MCF 10A (cell line): ENCODE measurements at regions not wholly inside any gene's neighbourhood (a gene's known extent, or its start where the extent isn't known, plus 50 kb on each side); places are given as distances from the start of the nearest gene placed in this dataset.

ENCODE experiments used
- BruUV-seq: library from RNA; stranded (reverse); fragments of 400-500 nt; replicated peaks from 2 replicates; lab custom pipeline; 2021; lab: Mats Ljungman, UMichigan
- CTCF ChIA-PET: fragments of 300-600 bp; sonication (Branson Sonifier 250); formaldehyde crosslinking; extraction: SDS; loops from one replicate; lab custom pipeline; 2021; ENCODE audit warnings: antibody characterized with exemption, inconsistent platforms; lab: Yijun Ruan, JAX
- POLR2A ChIA-PET: fragments of 300-600, 350-650 bp; sonication (Branson Sonifier 250); formaldehyde crosslinking; extraction: SDS; loops from one replicate; lab custom pipeline; 2020; ENCODE audit warnings: antibody characterized with exemption, inconsistent platforms; lab: Yijun Ruan, JAX
- DNase-seq: peaks from one replicate; pipeline ENCODE4 v3.0.0-alpha.2; 2018; ENCODE audit not compliant: unreplicated experiment
- H3K27ac Mint-ChIP-seq: one replicate; pipeline ENCODE4 v1.8.0; 2022; ENCODE audit warnings: mild to moderate bottlenecking, low read depth, mixed read lengths; ENCODE audit not compliant: unreplicated experiment
- H3K27me3 Mint-ChIP-seq: one replicate; pipeline ENCODE4 v1.8.0; 2022; ENCODE audit warnings: mixed read lengths; ENCODE audit not compliant: insufficient read depth, unreplicated experiment
- H3K36me3 Mint-ChIP-seq: one replicate; pipeline ENCODE4 v1.8.0; 2022; ENCODE audit warnings: mild to moderate bottlenecking, moderate library complexity, mixed read lengths; ENCODE audit not compliant: insufficient read depth, unreplicated experiment
- H3K4me1 Mint-ChIP-seq: one replicate; pipeline ENCODE4 v1.8.0; 2022; ENCODE audit warnings: mixed read lengths; ENCODE audit not compliant: insufficient read depth, unreplicated experiment
- H3K4me3 Mint-ChIP-seq: one replicate; pipeline ENCODE4 v1.8.0; 2022; ENCODE audit warnings: mild to moderate bottlenecking, moderate library complexity, mixed read lengths; ENCODE audit not compliant: unreplicated experiment
- H3K9me3 Mint-ChIP-seq: one replicate; pipeline ENCODE4 v1.8.0; 2022; ENCODE audit warnings: mixed read lengths; ENCODE audit not compliant: unreplicated experiment
- intact Hi-C: fragments of 100-400 bp; cut with micrococcal nuclease; formaldehyde crosslinking; loops from 2 replicates; pipeline ENCODE4 v1.14.1; 2022
- TF ChIP-seq, protein P1 (sequence below): fragments of 200-600 bp; IDR thresholded peaks from one replicate; pipeline ENCODE4 v1.8.0; 2022; ENCODE audit warnings: antibody characterized with exemption, mild to moderate bottlenecking; ENCODE audit not compliant: unreplicated experiment

DNA sequence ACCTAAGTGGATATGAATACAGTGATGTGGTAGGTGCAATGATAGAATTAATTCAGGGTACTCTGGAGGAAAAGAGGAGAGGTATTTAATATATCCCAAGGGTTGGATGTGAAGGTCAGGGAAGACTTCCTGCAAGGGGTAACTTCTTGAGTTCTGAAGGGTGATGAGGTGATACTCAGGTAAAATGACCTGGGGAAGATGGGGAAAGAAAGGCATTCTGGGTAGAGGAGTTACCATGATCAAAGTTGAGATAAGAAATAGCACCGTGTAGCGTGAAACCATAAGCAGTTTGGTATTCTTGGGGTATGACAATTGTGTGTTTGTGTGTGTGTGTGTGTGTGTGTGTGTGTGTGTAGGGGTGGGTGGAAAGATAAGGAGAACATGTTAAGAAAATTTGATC lies 270.4 kb upstream of the LCORL start:
- Mint-ChIP-seq H3K36me3 (no peaks in the 10 kb centered on the region), H3K27ac (no peak overlapping the region), H3K9me3 (no peaks in the 10 kb centered on the region), H3K27me3 (no peaks in the 10 kb centered on the region), H3K4me3 (no peak overlapping the region), H3K4me1 (peaks cover 3% of the 10 kb centered on the region)
- intact Hi-C loops = no loop called here
- ChIA-PET CTCF (interaction anchor here (0.7 kb wide), 1 partner anchor 234 kb away, joined by 4 read pairs; no protein-coding TSS in a partner anchor), POLR2A (no interaction called here)
- TF ChIP-seq, protein P1, sequence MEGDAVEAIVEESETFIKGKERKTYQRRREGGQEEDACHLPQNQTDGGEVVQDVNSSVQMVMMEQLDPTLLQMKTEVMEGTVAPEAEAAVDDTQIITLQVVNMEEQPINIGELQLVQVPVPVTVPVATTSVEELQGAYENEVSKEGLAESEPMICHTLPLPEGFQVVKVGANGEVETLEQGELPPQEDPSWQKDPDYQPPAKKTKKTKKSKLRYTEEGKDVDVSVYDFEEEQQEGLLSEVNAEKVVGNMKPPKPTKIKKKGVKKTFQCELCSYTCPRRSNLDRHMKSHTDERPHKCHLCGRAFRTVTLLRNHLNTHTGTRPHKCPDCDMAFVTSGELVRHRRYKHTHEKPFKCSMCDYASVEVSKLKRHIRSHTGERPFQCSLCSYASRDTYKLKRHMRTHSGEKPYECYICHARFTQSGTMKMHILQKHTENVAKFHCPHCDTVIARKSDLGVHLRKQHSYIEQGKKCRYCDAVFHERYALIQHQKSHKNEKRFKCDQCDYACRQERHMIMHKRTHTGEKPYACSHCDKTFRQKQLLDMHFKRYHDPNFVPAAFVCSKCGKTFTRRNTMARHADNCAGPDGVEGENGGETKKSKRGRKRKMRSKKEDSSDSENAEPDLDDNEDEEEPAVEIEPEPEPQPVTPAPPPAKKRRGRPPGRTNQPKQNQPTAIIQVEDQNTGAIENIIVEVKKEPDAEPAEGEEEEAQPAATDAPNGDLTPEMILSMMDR = no peak
- DNase-seq = no peak
- BruUV-seq = no TSS peak

DNA sequence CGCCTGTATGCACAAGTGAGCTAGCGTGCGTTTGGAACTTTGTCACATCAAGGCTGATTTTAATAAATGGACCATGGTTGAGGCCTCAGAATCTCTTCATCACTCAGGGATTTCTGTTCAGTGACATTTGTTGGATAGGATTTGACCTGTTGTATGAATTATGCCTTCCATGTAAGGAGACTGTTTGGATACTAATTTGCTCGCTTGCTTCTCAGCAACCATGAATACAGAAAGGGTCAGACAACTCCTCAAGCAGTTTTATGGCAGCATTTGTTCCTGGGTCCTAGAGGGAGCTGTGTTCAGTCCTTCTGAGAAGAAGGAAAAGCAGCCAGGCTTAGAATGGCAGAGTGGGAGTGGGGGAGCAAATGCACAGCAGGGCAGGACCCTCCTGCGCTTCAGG lies 269.7 kb upstream of the LCORL start:
- Mint-ChIP-seq H3K27ac (no peak overlapping the region), H3K27me3 (no peaks in the 10 kb centered on the region), H3K4me1 (no peaks in the 10 kb centered on the region), H3K9me3 (peaks cover 3% of the 10 kb centered on the region), H3K36me3 (no peaks in the 10 kb centered on the region), H3K4me3 (no peak overlapping the region)
- TF ChIP-seq, protein P1 = no peak
- CTCF ChIA-PET = no interaction called here
- POLR2A ChIA-PET = no interaction called here
- BruUV-seq = no TSS peak
- intact Hi-C loops = no loop called here
- no peak for DNase-seq

DNA sequence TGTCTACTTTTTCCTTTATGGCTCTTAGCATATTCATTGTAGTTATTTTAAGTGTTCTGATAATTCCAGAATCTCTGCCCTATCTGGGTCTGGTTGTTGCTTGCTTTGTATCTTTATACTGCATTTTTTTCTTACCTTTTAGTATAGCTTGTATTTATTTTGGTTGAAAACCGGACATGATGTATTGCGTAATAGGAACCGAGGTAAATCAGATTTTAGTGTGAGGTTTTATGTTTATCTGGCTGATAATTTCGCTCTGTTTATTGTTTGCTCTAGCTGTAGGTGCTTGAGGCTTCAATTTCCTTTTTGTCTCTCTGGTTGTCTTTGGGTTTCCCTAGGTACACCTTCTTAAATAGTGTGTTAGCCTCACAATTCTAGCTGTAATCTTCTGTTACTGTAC lies 263.8 kb upstream of the LCORL start:
- TF ChIP-seq, protein P1 = no peak
- no peaks in the 10 kb centered on the region for H3K27me3 Mint-ChIP-seq
- H3K4me3 Mint-ChIP-seq = no peak overlapping the region
- no peak overlapping the region for H3K27ac Mint-ChIP-seq
- DNase-seq = no peak
- ChIA-PET CTCF (no interaction called here), POLR2A (interaction anchor here (0.6 kb wide), 1 partner anchor 31 kb away, joined by 3 read pairs; no protein-coding TSS in a partner anchor)
- H3K4me1 Mint-ChIP-seq = no peaks in the 10 kb centered on the region
- H3K9me3 Mint-ChIP-seq = peaks cover 13% of the 10 kb centered on the region
- intact Hi-C loops = no loop called here
- H3K36me3 Mint-ChIP-seq = no peaks in the 10 kb centered on the region
- no TSS peak for BruUV-seq

DNA sequence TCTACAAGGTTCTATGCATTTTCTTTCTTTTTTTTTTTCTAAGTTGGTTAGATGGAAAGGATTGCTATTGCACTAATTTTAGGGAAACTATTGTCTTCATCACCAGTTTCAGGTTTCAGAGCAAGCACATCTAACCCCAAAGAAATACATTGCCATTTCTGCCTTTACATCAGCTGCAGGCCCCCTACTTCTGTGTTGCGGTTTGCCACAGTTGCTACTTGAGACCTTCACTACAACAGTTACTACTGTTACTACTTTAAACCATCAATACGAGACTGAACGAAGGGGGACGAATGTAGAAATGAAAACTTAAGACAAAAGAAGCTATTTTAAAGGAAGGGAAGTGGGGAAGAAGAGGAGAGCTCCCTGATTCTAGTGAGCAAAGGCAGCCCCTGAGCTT lies 256.7 kb upstream of the LCORL start:
- Mint-ChIP-seq H3K9me3 (peaks cover 12% of the 10 kb centered on the region), H3K4me1 (no peaks in the 10 kb centered on the region), H3K36me3 (no peaks in the 10 kb centered on the region), H3K27ac (no peak overlapping the region), H3K4me3 (no peak overlapping the region), H3K27me3 (no peaks in the 10 kb centered on the region)
- no TSS peak for BruUV-seq
- CTCF ChIA-PET = interaction anchor here (0.6 to 1.2 kb wide), 2 partner anchors 9 to 313 kb away, joined by 3 read pairs; no protein-coding TSS in a partner anchor
- POLR2A ChIA-PET = interaction anchor here (0.9 kb wide), 1 partner anchor 507 kb away, joined by 3 read pairs; no protein-coding TSS in a partner anchor
- no peak for DNase-seq
- intact Hi-C loops = no loop called here
- TF ChIP-seq, protein P1 = no peak
